ENCODE measurements at regions not wholly inside any gene's neighbourhood (a gene's known extent, or its start where the extent isn't known, plus 50 kb on each side); places are given as distances from the start of the nearest gene placed in this dataset.
A peak's percentile ranks its signal among the peaks of the same experiment; 100 is the strongest.

DNA sequence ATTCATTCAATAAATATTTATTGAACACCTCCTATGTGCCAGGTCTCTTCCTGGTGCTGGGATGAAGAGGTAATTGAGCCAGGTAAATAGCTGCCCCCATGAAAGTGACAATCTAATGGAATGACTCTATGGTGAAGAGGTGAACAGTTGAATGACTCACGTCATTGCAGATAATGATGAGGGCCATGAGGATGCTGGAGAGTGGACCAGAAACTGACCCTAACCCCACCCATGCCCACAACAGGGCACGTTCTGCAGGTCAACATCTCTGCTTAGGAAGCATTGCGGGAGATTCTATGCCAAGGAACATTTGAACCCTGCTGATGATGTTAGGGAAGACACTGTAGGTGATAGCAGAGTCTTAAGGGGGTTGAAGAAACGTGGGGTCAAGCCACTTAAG, 788.9 kb upstream of the TBX3 start:
- Mint-ChIP-seq H3K4me3 (no peak overlapping the region), H3K27me3 (no peaks in the 10 kb centered on the region), H3K4me1 (no peaks in the 10 kb centered on the region), H3K36me3 (ENCODE audit: low read depth) (no peaks in the 10 kb centered on the region), H3K9me3 (no peaks in the 10 kb centered on the region), H3K27ac (no peak overlapping the region)
- DNase-seq: no peak
- intact Hi-C loops (cut with micrococcal nuclease): no loop called here

GRCh38 chr12:115470977-115471376, 787.0 kb upstream of the TBX3 start:
- no peaks in the 10 kb centered on the region for H3K36me3 Mint-ChIP-seq (ENCODE audit: low read depth)
- intact Hi-C loops (cut with micrococcal nuclease): no loop called here
- H3K4me3 Mint-ChIP-seq: no peak overlapping the region
- DNase-seq: no peak
- H3K27ac Mint-ChIP-seq: no peak overlapping the region
- H3K27me3 Mint-ChIP-seq: no peaks in the 10 kb centered on the region
- H3K9me3 Mint-ChIP-seq: no peaks in the 10 kb centered on the region
- H3K4me1 Mint-ChIP-seq: no peaks in the 10 kb centered on the region

GRCh38 chr12:115470526-115470925, 786.6 kb upstream of the TBX3 start:
- no peaks in the 10 kb centered on the region for H3K27me3 Mint-ChIP-seq
- no peaks in the 10 kb centered on the region for H3K9me3 Mint-ChIP-seq
- H3K4me3 Mint-ChIP-seq: no peak overlapping the region
- no peak for DNase-seq
- H3K36me3 Mint-ChIP-seq (ENCODE audit: low read depth): no peaks in the 10 kb centered on the region
- H3K4me1 Mint-ChIP-seq: no peaks in the 10 kb centered on the region
- H3K27ac Mint-ChIP-seq: no peak overlapping the region
- intact Hi-C loops (cut with micrococcal nuclease): no loop called here

DNA sequence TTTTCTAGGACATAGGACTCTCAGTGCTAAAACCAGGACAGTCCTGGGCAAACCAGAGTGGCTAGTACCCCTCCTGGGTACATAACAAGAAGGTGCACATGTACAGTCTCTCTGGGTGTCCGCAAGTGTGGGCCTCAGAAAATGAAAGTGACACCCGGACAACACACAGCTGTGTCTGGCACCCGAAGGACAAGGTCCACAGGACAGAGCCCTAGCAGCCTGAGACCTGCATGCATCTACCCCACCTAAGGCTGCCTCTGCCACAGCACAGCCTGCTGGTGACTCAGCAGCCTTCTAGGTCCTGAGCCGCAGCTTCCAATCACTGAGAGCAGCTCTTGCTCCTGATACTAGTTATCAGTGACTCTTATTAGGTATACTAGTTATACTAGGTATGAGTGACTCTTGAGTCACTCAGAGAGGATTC, 784.1 kb upstream of the TBX3 start:
- H3K27me3 Mint-ChIP-seq: no peaks in the 10 kb centered on the region
- H3K9me3 Mint-ChIP-seq: no peaks in the 10 kb centered on the region
- no peak for DNase-seq
- intact Hi-C loops (cut with micrococcal nuclease): no loop called here
- H3K27ac Mint-ChIP-seq: no peak overlapping the region
- H3K36me3 Mint-ChIP-seq (ENCODE audit: low read depth): no peaks in the 10 kb centered on the region
- H3K4me1 Mint-ChIP-seq: no peaks in the 10 kb centered on the region
- H3K4me3 Mint-ChIP-seq: no peak overlapping the region

GRCh38 chr12:115467531-115467930, 783.6 kb upstream of the TBX3 start:
- intact Hi-C loops (cut with micrococcal nuclease): no loop called here
- Mint-ChIP-seq H3K9me3 (no peaks in the 10 kb centered on the region), H3K36me3 (ENCODE audit: low read depth) (no peaks in the 10 kb centered on the region), H3K4me1 (no peaks in the 10 kb centered on the region), H3K4me3 (no peak overlapping the region), H3K27me3 (no peaks in the 10 kb centered on the region), H3K27ac (no peak overlapping the region)
- no peak for DNase-seq

DNA sequence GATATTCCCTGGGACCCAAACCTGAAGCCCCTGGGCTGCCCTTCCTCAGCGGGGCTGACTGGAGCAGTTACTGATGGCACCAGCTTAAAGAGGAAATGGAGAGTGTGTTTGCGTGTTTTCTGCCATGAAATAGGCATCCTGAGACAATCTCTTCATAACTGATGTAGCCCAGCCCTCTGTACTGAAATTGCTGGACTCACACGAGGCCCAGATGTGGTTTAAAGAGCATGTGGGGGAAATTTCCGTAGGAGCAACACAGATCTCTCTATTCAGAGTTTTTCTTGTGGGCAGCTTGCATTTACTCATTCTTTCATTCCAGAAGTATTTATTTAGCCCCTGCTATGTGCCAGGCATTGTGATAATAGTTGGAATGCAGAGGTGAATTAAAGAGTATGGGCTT, 782.1 kb upstream of the TBX3 start:
- Mint-ChIP-seq H3K9me3 (no peaks in the 10 kb centered on the region), H3K27ac (no peak overlapping the region), H3K36me3 (ENCODE audit: low read depth) (no peaks in the 10 kb centered on the region), H3K27me3 (no peaks in the 10 kb centered on the region), H3K4me3 (no peak overlapping the region), H3K4me1 (no peaks in the 10 kb centered on the region)
- intact Hi-C loops (cut with micrococcal nuclease): no loop called here
- no peak for DNase-seq

GRCh38 chr12:115464661-115465060, 780.7 kb upstream of the TBX3 start:
- Mint-ChIP-seq H3K4me1 (no peaks in the 10 kb centered on the region), H3K27ac (no peak overlapping the region), H3K4me3 (no peak overlapping the region), H3K9me3 (no peaks in the 10 kb centered on the region), H3K27me3 (no peaks in the 10 kb centered on the region), H3K36me3 (ENCODE audit: low read depth) (no peaks in the 10 kb centered on the region)
- DNase-seq: no peak
- intact Hi-C loops (cut with micrococcal nuclease): no loop called here

DNA sequence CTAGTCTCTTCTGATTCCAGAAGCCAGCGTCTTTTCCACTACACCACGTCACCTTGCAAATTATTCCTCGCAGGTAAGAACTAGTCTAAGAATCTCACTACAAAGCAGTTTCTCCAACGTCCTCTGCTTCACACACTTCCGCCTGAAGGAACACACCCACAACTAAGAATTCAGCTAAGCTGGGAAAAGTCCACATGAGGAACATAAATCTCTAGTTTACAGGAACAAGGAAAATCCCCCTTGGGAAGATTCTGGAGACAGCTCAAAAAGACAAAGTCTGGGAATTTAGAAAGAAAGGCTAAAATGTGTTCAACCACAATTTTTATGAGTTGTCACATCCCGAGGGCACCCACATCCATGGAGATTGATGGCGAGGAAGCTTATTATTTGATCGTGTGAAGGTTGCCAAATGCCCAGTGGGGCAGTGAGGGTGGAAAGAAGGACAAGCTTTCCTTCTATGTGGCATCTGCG, 780.2 kb upstream of the TBX3 start:
- no peaks in the 10 kb centered on the region for H3K36me3 Mint-ChIP-seq (ENCODE audit: low read depth)
- intact Hi-C loops (cut with micrococcal nuclease): no loop called here
- DNase-seq: no peak
- no peak overlapping the region for H3K27ac Mint-ChIP-seq
- H3K4me1 Mint-ChIP-seq: no peaks in the 10 kb centered on the region
- no peak overlapping the region for H3K4me3 Mint-ChIP-seq
- no peaks in the 10 kb centered on the region for H3K27me3 Mint-ChIP-seq
- H3K9me3 Mint-ChIP-seq: no peaks in the 10 kb centered on the region

- Mint-ChIP-seq H3K4me1 (no peaks in the 10 kb centered on the region), H3K9me3 (no peaks in the 10 kb centered on the region), H3K36me3 (ENCODE audit: low read depth) (no peaks in the 10 kb centered on the region), H3K27ac (no peak overlapping the region), H3K4me3 (no peak overlapping the region), H3K27me3 (no peaks in the 10 kb centered on the region)
- intact Hi-C loops (cut with micrococcal nuclease): no loop called here
- no peak for DNase-seq
Measured at GRCh38 chr12:115461401-115461800, 777.4 kb upstream of the TBX3 start.

DNA sequence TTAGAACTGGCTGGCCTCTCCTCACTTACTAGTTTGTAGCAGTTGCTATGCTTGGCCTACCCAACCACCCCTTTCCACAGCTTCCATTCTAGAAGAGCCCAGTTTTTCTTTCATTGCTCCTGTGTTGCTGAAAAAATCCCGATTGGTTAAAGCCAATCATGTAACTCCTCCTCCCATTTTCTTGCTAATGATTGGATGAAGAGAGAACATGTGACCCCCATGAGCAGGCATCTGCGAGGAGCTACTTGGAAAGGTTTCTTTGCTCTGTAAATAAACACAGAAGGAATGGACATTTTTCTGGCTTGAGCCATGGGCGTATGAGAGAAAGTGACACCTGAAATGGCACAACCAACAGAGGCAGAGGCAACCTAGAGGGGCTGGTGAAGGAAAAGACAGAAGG, 773.8 kb upstream of the TBX3 start:
- no peak overlapping the region for H3K27ac Mint-ChIP-seq
- no peak overlapping the region for H3K4me3 Mint-ChIP-seq
- no peaks in the 10 kb centered on the region for H3K36me3 Mint-ChIP-seq (ENCODE audit: low read depth)
- no peak for DNase-seq
- peaks cover 6% of the 10 kb centered on the region for H3K27me3 Mint-ChIP-seq
- H3K9me3 Mint-ChIP-seq: no peaks in the 10 kb centered on the region
- no peaks in the 10 kb centered on the region for H3K4me1 Mint-ChIP-seq
- intact Hi-C loops (cut with micrococcal nuclease): no loop called here

GRCh38 chr12:115456946-115457689, 773.1 kb upstream of the TBX3 start:
- no peaks in the 10 kb centered on the region for H3K9me3 Mint-ChIP-seq
- H3K27ac Mint-ChIP-seq: no peak overlapping the region
- intact Hi-C loops (cut with micrococcal nuclease): no loop called here
- H3K4me1 Mint-ChIP-seq: no peaks in the 10 kb centered on the region
- peaks cover 13% of the 10 kb centered on the region for H3K27me3 Mint-ChIP-seq
- no peak overlapping the region for H3K4me3 Mint-ChIP-seq
- DNase-seq: no peak
- H3K36me3 Mint-ChIP-seq (ENCODE audit: low read depth): no peaks in the 10 kb centered on the region

GRCh38 chr12:115455268-115455681, 771.3 kb upstream of the TBX3 start:
- H3K27me3 Mint-ChIP-seq: peaks cover 21% of the 10 kb centered on the region
- H3K4me3 Mint-ChIP-seq: no peak overlapping the region
- no peaks in the 10 kb centered on the region for H3K9me3 Mint-ChIP-seq
- H3K36me3 Mint-ChIP-seq (ENCODE audit: low read depth): no peaks in the 10 kb centered on the region
- no peak for DNase-seq
- intact Hi-C loops (cut with micrococcal nuclease): no loop called here
- no peak overlapping the region for H3K27ac Mint-ChIP-seq
- no peaks in the 10 kb centered on the region for H3K4me1 Mint-ChIP-seq

DNA sequence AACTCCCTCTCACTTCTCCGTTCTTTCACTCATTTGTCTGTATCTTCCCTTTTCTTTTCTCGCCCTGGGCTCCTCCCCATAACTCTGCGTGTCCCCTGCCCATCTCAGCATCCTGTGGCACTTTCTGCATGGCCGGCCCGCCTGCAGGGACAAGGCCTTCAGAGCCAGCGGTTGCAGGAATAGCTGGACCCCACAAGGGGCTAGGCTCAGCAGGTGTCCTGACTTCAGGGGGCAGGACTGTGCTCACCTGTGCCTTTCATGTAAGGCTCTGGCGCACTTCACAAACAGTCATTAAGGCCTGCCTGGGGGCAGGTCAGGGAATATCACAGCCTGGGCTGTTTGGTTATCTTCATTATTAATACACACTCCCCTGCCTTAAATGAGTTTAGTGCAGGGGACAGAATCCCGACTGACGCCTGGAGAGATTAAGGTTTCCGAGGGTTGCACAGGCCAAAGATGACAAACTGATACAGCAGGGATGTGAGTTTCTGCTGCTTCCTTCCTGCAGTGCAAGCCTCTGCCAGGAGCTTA, 768.8 kb upstream of the TBX3 start:
- Mint-ChIP-seq H3K9me3 (no peaks in the 10 kb centered on the region), H3K27ac (peak overlapping the region; percentile 39), H3K4me3 (no peak overlapping the region), H3K4me1 (no peaks in the 10 kb centered on the region), H3K36me3 (ENCODE audit: low read depth) (no peaks in the 10 kb centered on the region), H3K27me3 (peaks cover 23% of the 10 kb centered on the region)
- DNase-seq: no peak
- intact Hi-C loops (cut with micrococcal nuclease): no loop called here

DNA sequence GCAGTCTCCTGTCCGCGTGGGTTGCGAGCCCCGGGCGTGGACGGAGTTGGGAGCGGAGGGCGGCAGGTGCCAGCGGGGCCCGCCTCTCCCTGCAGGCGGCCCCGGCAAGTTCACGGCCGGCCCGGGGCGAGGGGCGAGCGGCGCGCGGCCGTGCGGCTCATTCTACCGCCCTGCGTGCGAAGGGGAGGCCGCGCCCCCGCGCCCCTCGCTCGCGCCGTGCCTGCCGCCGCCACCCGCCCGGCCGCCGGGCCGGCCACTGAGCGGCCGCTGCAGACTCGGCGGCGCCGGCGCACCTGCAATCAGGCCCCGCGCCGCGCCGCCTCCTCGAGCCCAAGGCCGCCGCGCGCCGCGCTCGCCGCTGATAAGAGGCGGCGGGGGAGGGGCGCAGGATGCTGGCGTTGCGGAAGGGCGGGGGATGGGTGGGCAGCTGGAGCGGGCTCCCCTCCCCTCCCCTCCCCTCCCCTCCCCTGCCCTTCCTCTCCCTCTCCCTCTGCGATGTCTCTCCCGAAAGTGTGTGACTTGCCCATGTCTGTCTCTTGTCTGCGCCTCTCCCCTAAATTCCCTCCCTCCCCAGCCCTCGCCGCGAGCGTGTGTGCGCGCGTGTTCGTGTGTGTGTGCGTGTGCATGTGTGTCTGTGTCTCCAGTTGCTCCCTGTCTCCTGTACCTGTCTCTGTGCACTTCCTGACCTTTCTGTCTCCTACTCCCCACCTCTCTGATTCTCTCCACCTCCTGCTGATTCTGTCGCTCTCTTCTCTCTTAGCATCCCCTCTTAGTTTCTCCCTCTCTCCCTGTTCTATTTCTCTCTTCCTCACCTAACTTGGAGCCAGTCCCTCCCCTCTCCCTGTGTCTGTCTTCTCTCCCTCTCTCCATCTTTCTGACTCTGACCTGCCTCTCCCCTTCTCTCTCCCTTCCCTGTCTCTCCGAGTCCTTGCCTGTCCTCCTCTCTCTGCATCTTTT, 768.1 kb upstream of the TBX3 start:
- Mint-ChIP-seq H3K9me3 (no peaks in the 10 kb centered on the region), H3K27ac (peak overlapping the region; percentile 39), H3K27me3 (peaks cover 23% of the 10 kb centered on the region), H3K4me1 (no peaks in the 10 kb centered on the region), H3K4me3 (peak overlapping the region; percentile 20), H3K36me3 (ENCODE audit: low read depth) (no peaks in the 10 kb centered on the region)
- no peak for DNase-seq
- intact Hi-C loops (cut with micrococcal nuclease): no loop called here

All from activated CD4-positive, alpha-beta T cell treated with anti-CD3 and anti-CD28 coated beads, Interleukin-2, amount 10 ng/mL, durations not matched to agents 24 days and 14 days (primary cell).